Suprapubic skin (tissue), 4 donors: ENCODE measurements at regions not wholly inside any gene's neighbourhood (a gene's known extent, or its start where the extent isn't known, plus 50 kb on each side); places are given as distances from the start of the nearest gene placed in this dataset.

Experiments
- EP300 ChIP-seq: sonication (generic); formaldehyde crosslinking; IDR thresholded peaks from one replicate; pipeline ENCODE4 v1.6.1; 2017; ENCODE audit warnings: antibody characterized with exemption
- POLR2A ChIP-seq, 2 donors: fragments of 450-650 bp; IDR thresholded peaks; one replicate each; pipeline ENCODE4 v1.6.1; 2017; ENCODE audit warnings: antibody characterized with exemption in 2 of 2, mild to moderate bottlenecking in 2 of 2, moderate library complexity in 2 of 2
- POLR2AphosphoS5 ChIP-seq, 3 donors: sonication (generic); formaldehyde crosslinking; IDR thresholded peaks; one replicate each; pipeline ENCODE4 v1.6.1; 2017; ENCODE audit warnings: antibody characterized with exemption in 3 of 3
- TF ChIP-seq, protein P1 (sequence below), 2 donors: fragments of 200-600 bp in 1 of 2; fragments of 450-650 bp in 1 of 2; sonication (generic) in 1 of 2; IDR thresholded peaks; one replicate each; pipeline ENCODE4 v1.5.1; 2016 to 2019; ENCODE audit warnings: antibody characterized with exemption in 2 of 2, mild to moderate bottlenecking in 1 of 2, moderate library complexity in 1 of 2

DNA sequence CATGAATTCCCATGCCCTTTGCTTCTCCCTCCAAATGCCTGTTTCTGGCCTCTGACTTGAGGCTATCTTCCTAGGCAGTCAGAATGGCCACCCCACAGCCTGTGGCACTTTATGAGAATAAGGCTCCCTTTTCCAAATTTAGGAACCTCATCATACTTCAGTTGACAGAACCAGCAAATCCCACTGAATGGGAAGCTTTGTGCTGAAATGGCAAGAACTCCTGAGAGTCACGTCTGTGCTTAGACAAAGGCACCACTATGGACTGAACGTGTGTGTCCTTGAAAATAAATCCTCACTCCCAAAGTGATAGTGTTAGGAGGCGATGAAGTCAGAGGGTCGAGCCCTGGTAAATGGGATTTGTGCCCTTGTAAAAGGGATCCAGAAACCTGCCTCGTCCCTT lies 559.9 kb upstream of the SOX11 start:
- TF ChIP-seq POLR2A (IDR thresholded peaks at IDR 0.05) (no peak), POLR2AphosphoS5 (IDR thresholded peaks at IDR 0.05) (no peak), EP300 (no peak)
- TF ChIP-seq, protein P1, sequence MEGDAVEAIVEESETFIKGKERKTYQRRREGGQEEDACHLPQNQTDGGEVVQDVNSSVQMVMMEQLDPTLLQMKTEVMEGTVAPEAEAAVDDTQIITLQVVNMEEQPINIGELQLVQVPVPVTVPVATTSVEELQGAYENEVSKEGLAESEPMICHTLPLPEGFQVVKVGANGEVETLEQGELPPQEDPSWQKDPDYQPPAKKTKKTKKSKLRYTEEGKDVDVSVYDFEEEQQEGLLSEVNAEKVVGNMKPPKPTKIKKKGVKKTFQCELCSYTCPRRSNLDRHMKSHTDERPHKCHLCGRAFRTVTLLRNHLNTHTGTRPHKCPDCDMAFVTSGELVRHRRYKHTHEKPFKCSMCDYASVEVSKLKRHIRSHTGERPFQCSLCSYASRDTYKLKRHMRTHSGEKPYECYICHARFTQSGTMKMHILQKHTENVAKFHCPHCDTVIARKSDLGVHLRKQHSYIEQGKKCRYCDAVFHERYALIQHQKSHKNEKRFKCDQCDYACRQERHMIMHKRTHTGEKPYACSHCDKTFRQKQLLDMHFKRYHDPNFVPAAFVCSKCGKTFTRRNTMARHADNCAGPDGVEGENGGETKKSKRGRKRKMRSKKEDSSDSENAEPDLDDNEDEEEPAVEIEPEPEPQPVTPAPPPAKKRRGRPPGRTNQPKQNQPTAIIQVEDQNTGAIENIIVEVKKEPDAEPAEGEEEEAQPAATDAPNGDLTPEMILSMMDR (IDR thresholded peaks at IDR 0.05) = no peak
